ENCODE measurements at regions not wholly inside any gene's neighbourhood (a gene's known extent, or its start where the extent isn't known, plus 50 kb on each side); places are given as distances from the start of the nearest gene placed in this dataset.

GRCh38 chr4:59339631-59340030 is 1860.5 kb upstream of the ADGRL3 start:
- Histone ChIP-seq H3K27me3 (replicated peaks; ENCODE audit: insufficient read depth) (no peaks in the 10 kb centered on the region), H3K4me2 (ENCODE audit: unreplicated experiment) (no peak overlapping the region), H3K27ac (no peak overlapping the region), H4K20me1 (ENCODE audit: insufficient read depth) (no peaks in the 10 kb centered on the region), H3K79me2 (ENCODE audit: insufficient read depth) (no peaks in the 10 kb centered on the region), H3K9me2 (ENCODE audit: insufficient read depth) (no peaks in the 10 kb centered on the region), H3K9ac (no peak overlapping the region), H2AFZ (no peak overlapping the region), H3F3A (ENCODE audit: insufficient read depth) (no peaks in the 10 kb centered on the region), H3K9me3 (ENCODE audit: low read depth) (no peaks in the 10 kb centered on the region), H3K36me3 (ENCODE audit: low read depth) (no peaks in the 10 kb centered on the region), H3K4me1 (ENCODE audit: insufficient read depth) (no peaks in the 10 kb centered on the region), H3K4me3 (no peak overlapping the region)
- TF ChIP-seq EZH2phosphoT487 (IDR thresholded peaks at IDR 0.05; ENCODE audit: insufficient read depth, low read depth) (no peak), EZH2 (IDR thresholded peaks at IDR 0.05; ENCODE audit: insufficient read depth, poor library complexity, severe bottlenecking) (no peak)
- no peak for DNase-seq
- in situ Hi-C loops (cut with MboI): no loop called here

- no peak for DNase-seq
- Histone ChIP-seq H3K79me2 (ENCODE audit: insufficient read depth) (no peaks in the 10 kb centered on the region), H3K9me3 (ENCODE audit: low read depth) (no peaks in the 10 kb centered on the region), H3K9ac (no peak overlapping the region), H3K27ac (no peak overlapping the region), H2AFZ (no peak overlapping the region), H3K36me3 (ENCODE audit: low read depth) (no peaks in the 10 kb centered on the region), H3K9me2 (ENCODE audit: insufficient read depth) (no peaks in the 10 kb centered on the region), H3K4me1 (ENCODE audit: insufficient read depth) (no peaks in the 10 kb centered on the region), H3K4me3 (no peak overlapping the region), H4K20me1 (ENCODE audit: insufficient read depth) (no peaks in the 10 kb centered on the region), H3K4me2 (ENCODE audit: unreplicated experiment) (no peak overlapping the region), H3K27me3 (replicated peaks; ENCODE audit: insufficient read depth) (no peaks in the 10 kb centered on the region), H3F3A (ENCODE audit: insufficient read depth) (no peaks in the 10 kb centered on the region)
- in situ Hi-C loops (cut with MboI): no loop called here
- TF ChIP-seq EZH2phosphoT487 (IDR thresholded peaks at IDR 0.05; ENCODE audit: insufficient read depth, low read depth) (no peak), EZH2 (IDR thresholded peaks at IDR 0.05; ENCODE audit: insufficient read depth, poor library complexity, severe bottlenecking) (no peak)
Observed at GRCh38 chr4:59341506-59341905, 1858.6 kb upstream of the ADGRL3 start.

GRCh38 chr4:59348949-59349348 is 1851.2 kb upstream of the ADGRL3 start:
- Histone ChIP-seq H4K20me1 (ENCODE audit: insufficient read depth) (no peaks in the 10 kb centered on the region), H2AFZ (no peak overlapping the region), H3F3A (ENCODE audit: insufficient read depth) (no peaks in the 10 kb centered on the region), H3K27ac (no peak overlapping the region), H3K79me2 (ENCODE audit: insufficient read depth) (no peaks in the 10 kb centered on the region), H3K36me3 (ENCODE audit: low read depth) (no peaks in the 10 kb centered on the region), H3K9me2 (ENCODE audit: insufficient read depth) (no peaks in the 10 kb centered on the region), H3K27me3 (replicated peaks; ENCODE audit: insufficient read depth) (no peaks in the 10 kb centered on the region), H3K9me3 (ENCODE audit: low read depth) (peaks cover 5% of the 10 kb centered on the region), H3K4me1 (ENCODE audit: insufficient read depth) (no peaks in the 10 kb centered on the region), H3K4me3 (no peak overlapping the region), H3K4me2 (ENCODE audit: unreplicated experiment) (no peak overlapping the region), H3K9ac (no peak overlapping the region)
- in situ Hi-C loops (cut with MboI): no loop called here
- no peak for TF ChIP-seq EZH2phosphoT487 (IDR thresholded peaks at IDR 0.05; ENCODE audit: insufficient read depth, low read depth)
- TF ChIP-seq EZH2 (IDR thresholded peaks at IDR 0.05; ENCODE audit: insufficient read depth, poor library complexity, severe bottlenecking): no peak
- no peak for DNase-seq

- H4K20me1 ChIP-seq (ENCODE audit: insufficient read depth): no peaks in the 10 kb centered on the region
- in situ Hi-C loops (cut with MboI): no loop called here
- H3K4me2 ChIP-seq (ENCODE audit: unreplicated experiment): no peak overlapping the region
- no peaks in the 10 kb centered on the region for H3K9me2 ChIP-seq (ENCODE audit: insufficient read depth)
- no peaks in the 10 kb centered on the region for H3K79me2 ChIP-seq (ENCODE audit: insufficient read depth)
- no peak overlapping the region for H3K4me3 ChIP-seq
- no peaks in the 10 kb centered on the region for H3F3A ChIP-seq (ENCODE audit: insufficient read depth)
- no peak overlapping the region for H2AFZ ChIP-seq
- TF ChIP-seq EZH2 (IDR thresholded peaks at IDR 0.05; ENCODE audit: insufficient read depth, poor library complexity, severe bottlenecking) (no peak), EZH2phosphoT487 (IDR thresholded peaks at IDR 0.05; ENCODE audit: insufficient read depth, low read depth) (no peak)
- H3K4me1 ChIP-seq (ENCODE audit: insufficient read depth): no peaks in the 10 kb centered on the region
- no peaks in the 10 kb centered on the region for H3K36me3 ChIP-seq (ENCODE audit: low read depth)
- DNase-seq: no peak
- H3K27me3 ChIP-seq (replicated peaks; ENCODE audit: insufficient read depth): no peaks in the 10 kb centered on the region
- H3K9ac ChIP-seq: no peak overlapping the region
- H3K27ac ChIP-seq: no peak overlapping the region
- H3K9me3 ChIP-seq (ENCODE audit: low read depth): no peaks in the 10 kb centered on the region
Observed at GRCh38 chr4:59369229-59369628, 1830.9 kb upstream of the ADGRL3 start.

- H2AFZ ChIP-seq: no peak overlapping the region
- WGBS, 2 experiments (ENCODE audit: low coverage in 1 of 2, low lambda C conversion rate in 2 of 2, missing lambda C conversion rate in 2 of 2): 37 to 44% methylated on average over 3 of the region's 3 CpGs
- DNase-seq: no peak
- no peaks in the 10 kb centered on the region for H3K4me1 ChIP-seq (ENCODE audit: insufficient read depth)
- H3K9me2 ChIP-seq (ENCODE audit: insufficient read depth): no peaks in the 10 kb centered on the region
- TF ChIP-seq EZH2 (IDR thresholded peaks at IDR 0.05; ENCODE audit: insufficient read depth, poor library complexity, severe bottlenecking) (no peak), EZH2phosphoT487 (IDR thresholded peaks at IDR 0.05; ENCODE audit: insufficient read depth, low read depth) (no peak)
- no peaks in the 10 kb centered on the region for H3K36me3 ChIP-seq (ENCODE audit: low read depth)
- H3K79me2 ChIP-seq (ENCODE audit: insufficient read depth): no peaks in the 10 kb centered on the region
- no peaks in the 10 kb centered on the region for H3F3A ChIP-seq (ENCODE audit: insufficient read depth)
- H3K4me2 ChIP-seq (ENCODE audit: unreplicated experiment): no peak overlapping the region
- in situ Hi-C loops (cut with MboI): no loop called here
- H3K27ac ChIP-seq: no peak overlapping the region
- H3K27me3 ChIP-seq (replicated peaks; ENCODE audit: insufficient read depth): no peaks in the 10 kb centered on the region
- H3K9me3 ChIP-seq (ENCODE audit: low read depth): no peaks in the 10 kb centered on the region
- no peaks in the 10 kb centered on the region for H4K20me1 ChIP-seq (ENCODE audit: insufficient read depth)
- H3K9ac ChIP-seq: no peak overlapping the region
- H3K4me3 ChIP-seq: no peak overlapping the region
Observed at GRCh38 chr4:59374416-59374815, 1825.7 kb upstream of the ADGRL3 start.

Measured in GM23248 (cell line).